GM18505 (cell line): ENCODE measurements at regions not wholly inside any gene's neighbourhood (a gene's known extent, or its start where the extent isn't known, plus 50 kb on each side); places are given as distances from the start of the nearest gene placed in this dataset.
"Not testable (repeated sequence)": the region's sequence is repeated elsewhere in the genome, so short reads cannot be mapped to it uniquely, and the experiment has no call there.

Experiments used
- ATAC-seq: cut with Tn5 transposase; IDR thresholded peaks from one replicate; pipeline ENCODE4 v1.9.1; 2021; ENCODE audit not compliant: unreplicated experiment
- POLR2A ChIP-seq: IDR thresholded peaks from 4 replicates; pipeline ENCODE4 v1.6.1; 2011; ENCODE audit warnings: borderline replicate concordance; ENCODE audit not compliant: insufficient read depth, insufficient read length; ENCODE audit errors: extremely low read depth

GRCh38 chr2:107466241-107466640 lies 360.5 kb upstream of the RGPD4 start:
- no peak for ATAC-seq
- no peak for TF ChIP-seq POLR2A

GRCh38 chr2:107466984-107467773 lies 359.5 kb upstream of the RGPD4 start:
- TF ChIP-seq POLR2A: no peak
- ATAC-seq: no peak

GRCh38 chr2:107469437-107469995 lies 357.2 kb upstream of the RGPD4 start:
- TF ChIP-seq POLR2A: no peak
- ATAC-seq: no peak

- no peak for TF ChIP-seq POLR2A
- no peak for ATAC-seq
Observed at GRCh38 chr2:107473150-107473549, 353.5 kb upstream of the RGPD4 start.

- ATAC-seq: no peak
- TF ChIP-seq POLR2A: no peak
Observed at GRCh38 chr2:107475859-107476258, 350.8 kb upstream of the RGPD4 start.

GRCh38 chr2:107502539-107502938 lies 324.2 kb upstream of the RGPD4 start:
- ATAC-seq: no peak
- TF ChIP-seq POLR2A: no peak

- no peak for ATAC-seq
- TF ChIP-seq POLR2A: no peak
Observed at GRCh38 chr2:107511970-107512789, 314.5 kb upstream of the RGPD4 start.

GRCh38 chr2:107525406-107525805 lies 301.3 kb upstream of the RGPD4 start:
- TF ChIP-seq POLR2A: no peak
- no peak for ATAC-seq

GRCh38 chr2:107529146-107529545 lies 297.5 kb upstream of the RGPD4 start:
- ATAC-seq: no peak
- TF ChIP-seq POLR2A: no peak

- no peak for TF ChIP-seq POLR2A
- no peak for ATAC-seq
Observed at GRCh38 chr2:107530046-107530445, 296.6 kb upstream of the RGPD4 start.

GRCh38 chr2:107534926-107535325 lies 291.8 kb upstream of the RGPD4 start:
- no peak for ATAC-seq
- no peak for TF ChIP-seq POLR2A

GRCh38 chr2:107535905-107536689 lies 290.6 kb upstream of the RGPD4 start:
- ATAC-seq: not testable (repeated sequence)

GRCh38 chr2:107542314-107542740 lies 284.4 kb upstream of the RGPD4 start:
- no peak for ATAC-seq
- TF ChIP-seq POLR2A: no peak
